SIG-M5 treated with dmso at 0.1 percent for 504 hours (cell line): ENCODE measurements at regions not wholly inside any gene's neighbourhood (a gene's known extent, or its start where the extent isn't known, plus 50 kb on each side); places are given as distances from the start of the nearest gene placed in this dataset.

Experiments
- DNase-seq: peaks from one replicate; lab custom pipeline; 2025; ENCODE audit not compliant: unreplicated experiment; lab: John Stamatoyannopoulos, UW

- no peak for DNase-seq
Observed at GRCh38 chr6:88558981-88559380, 392.8 kb upstream of the CNR1 start.

GRCh38 chr6:88556663-88557062 is 390.5 kb upstream of the CNR1 start:
- DNase-seq = no peak

GRCh38 chr6:88548891-88549505 is 382.9 kb upstream of the CNR1 start:
- peak; percentile 3 for DNase-seq

- no peak for DNase-seq
Observed at GRCh38 chr6:88547768-88548167, 381.6 kb upstream of the CNR1 start.

- no peak for DNase-seq
Observed at GRCh38 chr6:88545991-88546390, 379.8 kb upstream of the CNR1 start.

GRCh38 chr6:88544986-88545612 is 379.0 kb upstream of the CNR1 start:
- DNase-seq = no peak

GRCh38 chr6:88539295-88539764 is 373.2 kb upstream of the CNR1 start:
- DNase-seq = no peak

GRCh38 chr6:88538840-88539239 is 372.7 kb upstream of the CNR1 start:
- DNase-seq = no peak

- DNase-seq = no peak
Observed at GRCh38 chr6:88538130-88538706, 372.1 kb upstream of the CNR1 start.

GRCh38 chr6:88536071-88536625 is 370.0 kb upstream of the CNR1 start:
- DNase-seq = no peak

- DNase-seq = peak; percentile 23
Observed at GRCh38 chr6:88535306-88535705, 369.2 kb upstream of the CNR1 start.

GRCh38 chr6:88532241-88532860 is 366.2 kb upstream of the CNR1 start:
- DNase-seq = no peak

GRCh38 chr6:88529726-88530125 is 363.6 kb upstream of the CNR1 start:
- no peak for DNase-seq

GRCh38 chr6:88520445-88520844 is 354.3 kb upstream of the CNR1 start:
- no peak for DNase-seq

GRCh38 chr6:88520017-88520338 is 353.8 kb upstream of the CNR1 start:
- DNase-seq = no peak

- no peak for DNase-seq
Observed at GRCh38 chr6:88519301-88520016, 353.3 kb upstream of the CNR1 start.

GRCh38 chr6:88517737-88518136 is 351.6 kb upstream of the CNR1 start:
- DNase-seq = no peak

GRCh38 chr6:88513920-88514319 is 347.8 kb upstream of the CNR1 start:
- no peak for DNase-seq

- no peak for DNase-seq
Observed at GRCh38 chr6:88513471-88513870, 347.3 kb upstream of the CNR1 start.

- no peak for DNase-seq
Observed at GRCh38 chr6:88512951-88513350, 346.8 kb upstream of the CNR1 start.

- no peak for DNase-seq
Observed at GRCh38 chr6:88502391-88502790, 336.2 kb upstream of the CNR1 start.
